IMR-90 (cell line): ENCODE measurements at regions not wholly inside any gene's neighbourhood (a gene's known extent, or its start where the extent isn't known, plus 50 kb on each side); places are given as distances from the start of the nearest gene placed in this dataset.

Source experiments
- ATAC-seq: fragments of 200-7000 bp; cut with Tn5 transposase; 2 replicates; pipeline ENCODE4 v1.9.1; 2020; ENCODE audit warnings: low read depth, mild to moderate bottlenecking, moderate library complexity
- BruUV-seq: library from RNA; stranded (reverse); fragments of 400-500 nt; replicated peaks from 2 replicates; lab custom pipeline; 2021; lab: Mats Ljungman, UMichigan
- CTCF ChIA-PET: fragments of 300-600 bp; formaldehyde crosslinking; extraction: SDS; loops from one replicate; lab custom pipeline; 2021; ENCODE audit warnings: antibody characterized with exemption; lab: Yijun Ruan, JAX
- POLR2A ChIA-PET: fragments of 300-600 bp; sonication (Branson Sonifier 250); formaldehyde crosslinking; loops from one replicate; lab custom pipeline; 2022; ENCODE audit warnings: antibody characterized with exemption; ENCODE audit not compliant: unreplicated experiment; lab: Charles Lee
- DNase-seq: peaks from one replicate; pipeline ENCODE4 v3.0.0; 2013
- H2AFZ ChIP-seq: replicated peaks from 2 replicates; pipeline ENCODE3; 2013; ENCODE audit warnings: low read length, mild to moderate bottlenecking; ENCODE audit not compliant: poor library complexity
- H2AK5ac ChIP-seq: 2 replicates; pipeline ENCODE4 v1.6.1; 2013; ENCODE audit warnings: low read depth, low read length, inconsistent platforms
- H2AK9ac ChIP-seq: replicated peaks from 2 replicates; pipeline ENCODE3; 2013; ENCODE audit warnings: mild to moderate bottlenecking, low read depth, low read length, moderate library complexity; ENCODE audit not compliant: poor library complexity
- H2BK120ac ChIP-seq: 2 replicates; pipeline ENCODE4 v1.6.1; 2013; ENCODE audit warnings: low read depth, low read length, inconsistent platforms
- H2BK15ac ChIP-seq: 3 replicates; pipeline ENCODE4 v1.6.1; 2013; ENCODE audit warnings: low read depth, low read length, inconsistent platforms
- H2BK20ac ChIP-seq: 2 replicates; pipeline ENCODE4 v1.6.1; 2013; ENCODE audit warnings: low read depth, mild to moderate bottlenecking, inconsistent platforms, low read length, moderate library complexity
- H2BK5ac ChIP-seq: 2 replicates; pipeline ENCODE4 v1.6.1; 2013; ENCODE audit warnings: mild to moderate bottlenecking, low read depth, low read length, inconsistent platforms; ENCODE audit not compliant: poor library complexity, severe bottlenecking
- H3K14ac ChIP-seq: replicated peaks from 2 replicates; pipeline ENCODE4 v1.6.1; 2013; ENCODE audit warnings: low read depth, low read length, inconsistent platforms
- H3K18ac ChIP-seq: 2 replicates; pipeline ENCODE4 v1.6.1; 2013; ENCODE audit warnings: low read depth, low read length, control low read depth
- H3K23ac ChIP-seq: 2 replicates; pipeline ENCODE4 v1.6.1; 2013; ENCODE audit warnings: low read depth, low read length, inconsistent platforms
- H3K27ac ChIP-seq: 2 replicates; pipeline ENCODE4 v1.5.1; 2013; ENCODE audit warnings: mild to moderate bottlenecking, control low read depth, low read length; ENCODE audit not compliant: insufficient read depth
- H3K27me3 ChIP-seq: 2 replicates; pipeline ENCODE4 v1.6.1; 2013; ENCODE audit warnings: low read length; ENCODE audit not compliant: control insufficient read depth, insufficient read depth
- H3K36me3 ChIP-seq: 2 replicates; pipeline ENCODE4 v1.6.1; 2013; ENCODE audit warnings: low read length, mixed read lengths; ENCODE audit not compliant: control insufficient read depth, insufficient read depth
- H3K4ac ChIP-seq: 2 replicates; pipeline ENCODE4 v1.6.1; 2013; ENCODE audit warnings: low read depth, low read length, inconsistent platforms
- H3K4me1 ChIP-seq: 2 replicates; pipeline ENCODE4 v1.6.1; 2013; ENCODE audit warnings: low read length, mixed read lengths; ENCODE audit not compliant: control insufficient read depth, insufficient read depth
- H3K4me2 ChIP-seq: 2 replicates; pipeline ENCODE4 v1.6.1; 2013; ENCODE audit warnings: low read depth, mild to moderate bottlenecking, control low read depth, low read length, moderate library complexity
- H3K4me3 ChIP-seq: 2 replicates; pipeline ENCODE4 v1.5.1; 2013; ENCODE audit warnings: low read depth, mild to moderate bottlenecking, control low read depth, low read length, moderate library complexity; ENCODE audit not compliant: insufficient read depth
- H3K56ac ChIP-seq: 2 replicates; pipeline ENCODE4 v1.6.1; 2013; ENCODE audit warnings: low read length, inconsistent platforms; ENCODE audit not compliant: insufficient read depth; ENCODE audit errors: extremely low read depth
- H3K79me1 ChIP-seq, 2 experiments: 2 replicates each; pipeline ENCODE4 v1.6.1; 2013; ENCODE audit warnings: low read length in 2 of 2, inconsistent platforms in 1 of 2, low read depth in 1 of 2
- H3K9ac ChIP-seq: 2 replicates; pipeline ENCODE4 v1.6.1; 2013; ENCODE audit warnings: low read depth, low read length, control low read depth
- H3K9me1 ChIP-seq: 2 replicates; pipeline ENCODE4 v1.6.1; 2013; ENCODE audit warnings: low read length, inconsistent platforms; ENCODE audit not compliant: insufficient read depth
- H3K9me3 ChIP-seq: 2 replicates; pipeline ENCODE4 v1.6.1; 2013; ENCODE audit warnings: low read length; ENCODE audit not compliant: control insufficient read depth, insufficient read depth
- H4K20me1 ChIP-seq: 2 replicates; pipeline ENCODE4 v1.6.1; 2013; ENCODE audit warnings: low read length, inconsistent platforms; ENCODE audit not compliant: insufficient read depth
- H4K5ac ChIP-seq: 2 replicates; pipeline ENCODE4 v1.6.1; 2013; ENCODE audit warnings: mild to moderate bottlenecking, low read depth, low read length, control low read depth
- H4K8ac ChIP-seq, 2 experiments: 2 replicates each; pipeline ENCODE4 v1.6.1; 2013; ENCODE audit warnings: low read depth in 2 of 2, low read length in 2 of 2, control low read depth in 1 of 2, inconsistent platforms in 1 of 2
- H4K91ac ChIP-seq: 2 replicates; pipeline ENCODE4 v1.6.1; 2013; ENCODE audit warnings: low read depth, low read length, inconsistent platforms; ENCODE audit not compliant: insufficient read depth
- MAZ ChIP-seq: IDR thresholded peaks from 2 replicates; pipeline ENCODE4 v1.6.1; 2012; ENCODE audit warnings: low read depth, mild to moderate bottlenecking, low read length, improper control_type of control experiment, moderate library complexity, borderline replicate concordance
- MXI1 ChIP-seq: IDR thresholded peaks from 2 replicates; pipeline ENCODE4 v1.6.1; 2012; ENCODE audit warnings: low read depth, mild to moderate bottlenecking, low read length, moderate library complexity, borderline replicate concordance
- WGBS, 2 experiments: methylation state at CpG; one replicate each; pipeline versions ENCODE4 v1.1.5 to v1.1.7; 2013; ENCODE audit warnings: missing lambda C conversion rate in 2 of 2; ENCODE audit not compliant: insufficient read length in 1 of 2; ENCODE audit errors: extremely low coverage in 2 of 2; 5-methylcytosine and 5-hydroxymethylcytosine counted together
- dilution Hi-C: fragments of 300-500 bp; cut with HindIII; formaldehyde crosslinking; loops from one replicate; pipeline ENCODE4 v1.14.3; 2018; ENCODE audit warnings: low sequenced_read_pairs; ENCODE audit not compliant: unreplicated experiment
- in situ Hi-C: fragments of 300-500 bp; cut with MboI; formaldehyde crosslinking; loops from 3 replicates; pipeline ENCODE4 v1.14.3; 2019; ENCODE audit warnings: low sequenced_read_pairs, inconsistent platforms, mixed read lengths
- intact Hi-C: fragments of 100-400 bp; cut with micrococcal nuclease; formaldehyde crosslinking; loops from 2 replicates; pipeline ENCODE4 v1.10.0; 2022

- Histone ChIP-seq H2AK9ac (no peak overlapping the region), H3K27me3 (no peaks in the 10 kb centered on the region), H3K36me3 (no peaks in the 10 kb centered on the region), H3K9me1 (no peaks in the 10 kb centered on the region), H3K14ac (no peak overlapping the region), H3K56ac (no peak overlapping the region), H2BK5ac (no peak overlapping the region), H3K9me3 (peaks cover 24% of the 10 kb centered on the region), H4K5ac (no peak overlapping the region), H2BK20ac (no peak overlapping the region), H3K4me1 (no peaks in the 10 kb centered on the region), H3K4ac (no peak overlapping the region), H2BK120ac (no peak overlapping the region), H3K9ac (no peak overlapping the region), H3K4me2 (no peak overlapping the region), H2AFZ (no peak overlapping the region), H3K23ac (no peak overlapping the region), H2BK15ac (no peak overlapping the region), H3K27ac (no peak overlapping the region), H4K20me1 (no peaks in the 10 kb centered on the region), H3K4me3 (no peak overlapping the region), H4K8ac (no peak overlapping the region), H3K79me1 (no peaks in the 10 kb centered on the region), H3K18ac (no peak overlapping the region), H4K91ac (no peak overlapping the region), H2AK5ac (no peak overlapping the region)
- intact Hi-C loops (no loop called here), dilution Hi-C loops (no loop called here), in situ Hi-C loops (no loop called here)
- no CpG with 5 or more reads among the region's 12 CpGs for WGBS, 2 experiments
- no TSS peak for BruUV-seq
- ATAC-seq (no peak), DNase-seq (no peak)
- TF ChIP-seq MAZ = no peak
- TF ChIP-seq MXI1 = no peak
- ChIA-PET CTCF (no interaction called here), POLR2A (no interaction called here)
These were observed 222.4 kb upstream of the IRX4 start for GRCh38 chr5:2105141-2105540.
